Thyroid gland (tissue), 4 donors: ENCODE measurements at regions not wholly inside any gene's neighbourhood (a gene's known extent, or its start where the extent isn't known, plus 50 kb on each side); places are given as distances from the start of the nearest gene placed in this dataset.

Source experiments
- DNase-seq, 2 donors: peaks; one replicate each; pipeline ENCODE4 v3.0.0-alpha.2; 2019
- H3K27ac ChIP-seq, 3 donors: fragments of 200-600 bp; sonication (generic); 1 replicate in 2 of 3; 2 replicates in 1 of 3; pipeline ENCODE4 v1.5.1; 2016 to 2019; ENCODE audit warnings: mild to moderate bottlenecking in 1 of 3, moderate library complexity in 1 of 3
- H3K27me3 ChIP-seq: fragments of 200-600 bp; sonication (generic); one replicate; pipeline ENCODE4 v1.5.1; 2019
- H3K36me3 ChIP-seq, 2 donors: fragments of 200-600 bp; sonication (generic); one replicate each; pipeline ENCODE4 v1.5.1; 2016 to 2019
- H3K4me1 ChIP-seq, 2 donors: fragments of 200-600 bp; sonication (generic); one replicate each; pipeline ENCODE4 v1.5.1; 2017 to 2019
- H3K4me3 ChIP-seq, 3 donors: fragments of 200-600 bp; sonication (generic); replicated peaks in 1 of 3; 1 replicate in 2 of 3; 2 replicates in 1 of 3; pipeline ENCODE4 v1.5.1; 2016; ENCODE audit warnings: mild to moderate bottlenecking in 1 of 3
- H3K9me3 ChIP-seq: fragments of 200-600 bp; sonication (generic); one replicate; pipeline ENCODE4 v1.5.1; 2017
- POLR2A ChIP-seq, 2 donors: fragments of 450-650 bp; IDR thresholded peaks; one replicate each; pipeline ENCODE4 v1.6.1; 2017; ENCODE audit warnings: antibody characterized with exemption in 2 of 2, mild to moderate bottlenecking in 2 of 2, moderate library complexity in 1 of 2
- WGBS, 2 donors: methylation state at CpG; one replicate each; pipeline ENCODE4 v1.1.5; 2017; 5-methylcytosine and 5-hydroxymethylcytosine counted together
- intact Hi-C: fragments of 100-400 bp; cut with DNase I; formaldehyde crosslinking; loops from one replicate; pipeline ENCODE4 v1.15.1; 2023
- TF ChIP-seq, protein P1 (sequence below), 6 experiments: fragments of 200-600 bp in 3 of 6; fragments of 450-650 bp in 3 of 6; sonication (generic) in 3 of 6; IDR thresholded peaks; one replicate each; pipeline ENCODE4 v1.5.1; 2016 to 2019; ENCODE audit warnings: antibody characterized with exemption in 6 of 6, mild to moderate bottlenecking in 2 of 6, inconsistent platforms in 1 of 6, moderate library complexity in 1 of 6

GRCh38 chr1:56062625-56063024, 516.7 kb downstream of the PLPP3 start:
- Histone ChIP-seq H3K4me1 (peaks cover 27 to 47% of the 10 kb centered on the region in 2 donors), H3K27ac (peak overlapping the region; percentile 65 to 88 (median 73)), H3K9me3 (no peaks in the 10 kb centered on the region), H3K27me3 (no peaks in the 10 kb centered on the region), H3K4me3 (no peak overlapping the region), H3K36me3 (no peaks in the 10 kb centered on the region)
- 73 to 93% methylated on average over 4 of the region's 4 CpGs for WGBS, 2 donors
- no peak for TF ChIP-seq POLR2A (IDR thresholded peaks at IDR 0.05)
- TF ChIP-seq, protein P1, sequence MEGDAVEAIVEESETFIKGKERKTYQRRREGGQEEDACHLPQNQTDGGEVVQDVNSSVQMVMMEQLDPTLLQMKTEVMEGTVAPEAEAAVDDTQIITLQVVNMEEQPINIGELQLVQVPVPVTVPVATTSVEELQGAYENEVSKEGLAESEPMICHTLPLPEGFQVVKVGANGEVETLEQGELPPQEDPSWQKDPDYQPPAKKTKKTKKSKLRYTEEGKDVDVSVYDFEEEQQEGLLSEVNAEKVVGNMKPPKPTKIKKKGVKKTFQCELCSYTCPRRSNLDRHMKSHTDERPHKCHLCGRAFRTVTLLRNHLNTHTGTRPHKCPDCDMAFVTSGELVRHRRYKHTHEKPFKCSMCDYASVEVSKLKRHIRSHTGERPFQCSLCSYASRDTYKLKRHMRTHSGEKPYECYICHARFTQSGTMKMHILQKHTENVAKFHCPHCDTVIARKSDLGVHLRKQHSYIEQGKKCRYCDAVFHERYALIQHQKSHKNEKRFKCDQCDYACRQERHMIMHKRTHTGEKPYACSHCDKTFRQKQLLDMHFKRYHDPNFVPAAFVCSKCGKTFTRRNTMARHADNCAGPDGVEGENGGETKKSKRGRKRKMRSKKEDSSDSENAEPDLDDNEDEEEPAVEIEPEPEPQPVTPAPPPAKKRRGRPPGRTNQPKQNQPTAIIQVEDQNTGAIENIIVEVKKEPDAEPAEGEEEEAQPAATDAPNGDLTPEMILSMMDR (IDR thresholded peaks at IDR 0.05), result no peak
- DNase-seq, result peak in 1 of 2 donors; percentile 7
- intact Hi-C loops, result loop anchor here (10.0 kb wide), 1 partner anchor 512 kb away; the partner anchor contains the start of gene PLPP3

- no peaks in the 10 kb centered on the region for H3K27me3 ChIP-seq
- TF ChIP-seq, protein P1 (IDR thresholded peaks at IDR 0.05), result no peak
- TF ChIP-seq POLR2A (IDR thresholded peaks at IDR 0.05), result no peak
- H3K27ac ChIP-seq, result peak overlapping the region; percentile 65 to 88 (median 73)
- no peaks in the 10 kb centered on the region for H3K36me3 ChIP-seq
- peak; percentile 53 to 56 for DNase-seq
- H3K4me1 ChIP-seq, result peaks cover 35 to 55% of the 10 kb centered on the region in 2 donors
- H3K4me3 ChIP-seq, result no peak overlapping the region
- no peaks in the 10 kb centered on the region for H3K9me3 ChIP-seq
- intact Hi-C loops, result loop anchor here (10.0 kb wide), 1 partner anchor 513 kb away; the partner anchor contains the start of gene PLPP3
Observed at GRCh38 chr1:56061824-56062223, 517.5 kb downstream of the PLPP3 start.

DNA sequence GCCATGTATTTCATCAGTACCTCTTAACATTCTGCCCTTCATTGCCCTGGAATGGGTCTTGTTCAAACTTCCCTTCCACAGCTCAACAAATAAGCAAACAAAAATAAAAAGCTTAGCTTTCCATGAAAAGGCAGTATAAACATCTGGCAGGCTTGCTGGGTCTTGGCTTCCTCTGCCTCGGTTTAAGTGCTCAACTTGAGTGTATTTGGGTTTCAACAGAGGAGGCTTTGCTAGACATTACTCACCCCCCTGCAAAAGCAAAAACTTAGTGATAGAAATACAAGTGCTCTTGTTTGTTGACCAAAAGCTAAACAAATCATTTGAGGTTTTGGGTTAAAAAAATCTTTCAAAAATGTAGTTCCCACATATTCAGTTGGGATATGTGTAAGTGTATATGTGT, 518.5 kb downstream of the PLPP3 start:
- Histone ChIP-seq H3K4me3 (no peak overlapping the region), H3K4me1 (peaks cover 45 to 63% of the 10 kb centered on the region in 2 donors), H3K9me3 (no peaks in the 10 kb centered on the region), H3K27ac (peak overlapping the region; percentile 16 to 88 (median 76)), H3K27me3 (no peaks in the 10 kb centered on the region), H3K36me3 (no peaks in the 10 kb centered on the region)
- 13 to 21% methylated on average over 1 of the region's 1 CpG for WGBS, 2 donors
- no peak for TF ChIP-seq POLR2A (IDR thresholded peaks at IDR 0.05)
- TF ChIP-seq, protein P1 (IDR thresholded peaks at IDR 0.05), result no peak
- intact Hi-C loops, result loop anchor here (10.0 kb wide), 1 partner anchor 514 kb away; the partner anchor contains the start of gene PLPP3
- peak; percentile 85 to 87 for DNase-seq

DNA sequence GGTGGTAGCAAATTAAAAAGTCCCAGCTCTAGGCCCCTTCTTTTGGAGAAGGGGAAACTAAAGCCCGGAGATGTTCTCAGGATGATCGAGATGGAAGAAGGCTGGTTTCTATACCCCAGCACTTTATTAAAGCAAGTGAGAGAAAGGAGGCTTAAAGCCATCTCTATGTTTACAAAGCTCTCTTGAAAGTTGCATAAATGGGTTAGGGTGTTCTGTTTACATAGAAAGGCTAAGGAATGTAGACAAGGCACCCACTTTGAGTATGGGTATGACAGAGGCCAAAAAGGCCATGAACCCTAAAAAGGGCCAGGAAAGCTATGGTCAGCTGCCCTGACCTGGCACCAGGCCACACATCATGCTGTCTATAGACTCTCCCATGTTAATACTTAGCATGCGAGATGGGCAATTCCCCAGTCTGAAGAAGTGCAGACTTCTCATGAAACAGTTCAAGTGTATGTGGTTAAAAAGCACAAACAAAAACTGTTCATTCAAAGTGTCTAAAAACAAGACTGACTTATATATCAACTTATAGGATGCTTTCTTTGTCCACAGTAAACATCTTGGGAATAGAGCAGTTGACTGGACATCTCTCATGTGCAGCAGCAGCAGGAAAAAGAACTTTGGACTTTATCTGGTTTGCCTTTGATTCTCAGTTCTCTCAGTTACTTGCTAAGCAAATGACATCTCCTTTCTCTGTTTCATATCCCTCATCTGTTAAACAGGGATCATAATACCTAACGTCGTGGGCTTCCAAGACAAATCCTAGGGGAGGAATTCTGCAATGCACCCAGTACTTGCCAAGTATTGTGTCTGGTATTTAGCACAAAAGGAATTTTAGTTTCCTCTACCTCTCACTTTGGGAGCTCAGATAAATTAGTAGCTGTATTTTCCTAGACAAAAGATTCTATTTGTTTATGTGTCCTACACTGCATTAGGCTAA, 521.6 kb downstream of the PLPP3 start:
- H3K36me3 ChIP-seq, result no peaks in the 10 kb centered on the region
- peak; percentile 18 to 23 for DNase-seq
- intact Hi-C loops, result loop anchor here (10.0 kb wide), 1 partner anchor 183 kb away; no protein-coding TSS in a partner anchor
- peak overlapping the region; percentile 25 to 68 (median 29) for H3K27ac ChIP-seq
- H3K4me3 ChIP-seq, result no peak overlapping the region
- WGBS, 2 donors, result 67 to 70% methylated on average over 5 of the region's 5 CpGs
- no peaks in the 10 kb centered on the region for H3K9me3 ChIP-seq
- H3K4me1 ChIP-seq, result peaks cover 51 to 54% of the 10 kb centered on the region in 2 donors
- TF ChIP-seq, protein P1 (IDR thresholded peaks at IDR 0.05), result peak in 1 of 6 experiments; percentile 22
- no peak for TF ChIP-seq POLR2A (IDR thresholded peaks at IDR 0.05)
- no peaks in the 10 kb centered on the region for H3K27me3 ChIP-seq
